Brain microvascular endothelial cell (primary cell): ENCODE measurements at regions not wholly inside any gene's neighbourhood (a gene's known extent, or its start where the extent isn't known, plus 50 kb on each side); places are given as distances from the start of the nearest gene placed in this dataset.

ENCODE experiments used
- DNase-seq: peaks from one replicate; pipeline ENCODE4 v3.0.0-alpha.2; 2020
- H3K27ac ChIP-seq: fragments of 250-450 bp; sonication (Bioruptor Pico); 2 replicates; pipeline ENCODE4 v1.5.1; 2020; ENCODE audit warnings: mild to moderate bottlenecking, moderate library complexity
- H3K27me3 ChIP-seq: fragments of 250-450 bp; sonication (Bioruptor Pico); replicated peaks from 2 replicates; pipeline ENCODE4 v1.5.1; 2020; ENCODE audit warnings: mild to moderate bottlenecking
- H3K36me3 ChIP-seq: fragments of 250-450 bp; sonication (Bioruptor Pico); replicated peaks from 2 replicates; pipeline ENCODE4 v1.5.1; 2020; ENCODE audit warnings: mild to moderate bottlenecking
- H3K4me3 ChIP-seq: 2 replicates; pipeline ENCODE4 v1.5.1; 2011; ENCODE audit warnings: low read depth, mild to moderate bottlenecking, control low read depth, low read length, moderate library complexity
- CTCF ChIP-seq: IDR thresholded peaks from 2 replicates; pipeline ENCODE4 v1.5.1; 2011; ENCODE audit warnings: low read depth, mild to moderate bottlenecking, moderate library complexity, low read length, control low read depth, inconsistent platforms; ENCODE audit errors: missing control alignments
- in situ Hi-C: cut with HindIII; loops from 2 replicates; pipeline ENCODE4 v1.10.0; 2017; ENCODE audit warnings: low sequenced_read_pairs, low pct_ligation_motif_present

- Histone ChIP-seq H3K4me3 (no peak overlapping the region), H3K27me3 (no peaks in the 10 kb centered on the region), H3K36me3 (no peaks in the 10 kb centered on the region), H3K27ac (peak overlapping the region; percentile 85)
- TF ChIP-seq CTCF: no peak
- DNase-seq: peak; percentile 39
- in situ Hi-C loops: no loop called here
Observed at GRCh38 chr4:144565527-144566195, 80.3 kb upstream of the HHIP start.

- in situ Hi-C loops: no loop called here
- Histone ChIP-seq H3K27ac (no peak overlapping the region), H3K36me3 (no peaks in the 10 kb centered on the region), H3K4me3 (no peak overlapping the region), H3K27me3 (no peaks in the 10 kb centered on the region)
- TF ChIP-seq CTCF: no peak
- DNase-seq: no peak
Observed at GRCh38 chr4:144572660-144573059, 73.3 kb upstream of the HHIP start.

GRCh38 chr4:144574000-144574399 is 72.0 kb upstream of the HHIP start:
- Histone ChIP-seq H3K4me3 (no peak overlapping the region), H3K27me3 (no peaks in the 10 kb centered on the region), H3K27ac (no peak overlapping the region), H3K36me3 (no peaks in the 10 kb centered on the region)
- in situ Hi-C loops: no loop called here
- DNase-seq: no peak
- TF ChIP-seq CTCF: no peak

GRCh38 chr4:144574509-144574908 is 71.4 kb upstream of the HHIP start:
- no peak for DNase-seq
- Histone ChIP-seq H3K27ac (no peak overlapping the region), H3K4me3 (no peak overlapping the region), H3K36me3 (no peaks in the 10 kb centered on the region), H3K27me3 (no peaks in the 10 kb centered on the region)
- in situ Hi-C loops: no loop called here
- TF ChIP-seq CTCF: no peak

GRCh38 chr4:144575181-144575580 is 70.8 kb upstream of the HHIP start:
- in situ Hi-C loops: no loop called here
- no peak for DNase-seq
- Histone ChIP-seq H3K36me3 (no peaks in the 10 kb centered on the region), H3K4me3 (no peak overlapping the region), H3K27ac (no peak overlapping the region), H3K27me3 (no peaks in the 10 kb centered on the region)
- TF ChIP-seq CTCF: peak; percentile 46

GRCh38 chr4:144578681-144579080 is 67.3 kb upstream of the HHIP start:
- TF ChIP-seq CTCF: no peak
- H3K27me3 ChIP-seq: no peaks in the 10 kb centered on the region
- in situ Hi-C loops: no loop called here
- no peak overlapping the region for H3K4me3 ChIP-seq
- peak; percentile 57 for DNase-seq
- H3K36me3 ChIP-seq: no peaks in the 10 kb centered on the region
- H3K27ac ChIP-seq: peak overlapping the region; percentile 95
